Germinal center (tissue), 1 donor: ENCODE measurements at regions not wholly inside any gene's neighbourhood (a gene's known extent, or its start where the extent isn't known, plus 50 kb on each side); places are given as distances from the start of the nearest gene placed in this dataset.
"Not testable (repeated sequence)": the region's sequence is repeated elsewhere in the genome, so short reads cannot be mapped to it uniquely, and the experiment has no call there.

Source experiments
- DNase-seq: peaks from one replicate; pipeline ENCODE4 v3.0.0; 2012; ENCODE audit warnings: mixed read lengths, low spot score

GRCh38 chr6:4354181-4354580 is 218.8 kb upstream of the ECI2 start:
- no peak for DNase-seq

GRCh38 chr6:4352731-4353130 is 217.4 kb upstream of the ECI2 start:
- no peak for DNase-seq

DNA sequence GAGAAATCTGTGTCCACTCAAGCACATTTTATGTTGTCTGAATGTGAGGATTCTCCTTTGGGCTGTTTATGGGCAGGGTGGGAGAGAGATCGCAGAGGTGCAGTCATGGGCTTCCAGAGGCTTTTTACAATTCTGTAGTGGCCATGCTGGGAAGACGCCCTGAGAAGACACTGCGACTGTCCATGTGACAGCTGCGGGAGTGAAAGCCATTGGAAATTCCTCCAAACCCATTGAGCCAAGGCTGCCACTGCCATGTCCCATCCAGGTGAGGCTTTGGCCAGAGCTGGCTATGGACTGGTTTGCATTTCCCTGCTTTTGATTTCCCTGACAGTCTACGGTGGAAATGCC is 216.9 kb upstream of the ECI2 start:
- no peak for DNase-seq

DNA sequence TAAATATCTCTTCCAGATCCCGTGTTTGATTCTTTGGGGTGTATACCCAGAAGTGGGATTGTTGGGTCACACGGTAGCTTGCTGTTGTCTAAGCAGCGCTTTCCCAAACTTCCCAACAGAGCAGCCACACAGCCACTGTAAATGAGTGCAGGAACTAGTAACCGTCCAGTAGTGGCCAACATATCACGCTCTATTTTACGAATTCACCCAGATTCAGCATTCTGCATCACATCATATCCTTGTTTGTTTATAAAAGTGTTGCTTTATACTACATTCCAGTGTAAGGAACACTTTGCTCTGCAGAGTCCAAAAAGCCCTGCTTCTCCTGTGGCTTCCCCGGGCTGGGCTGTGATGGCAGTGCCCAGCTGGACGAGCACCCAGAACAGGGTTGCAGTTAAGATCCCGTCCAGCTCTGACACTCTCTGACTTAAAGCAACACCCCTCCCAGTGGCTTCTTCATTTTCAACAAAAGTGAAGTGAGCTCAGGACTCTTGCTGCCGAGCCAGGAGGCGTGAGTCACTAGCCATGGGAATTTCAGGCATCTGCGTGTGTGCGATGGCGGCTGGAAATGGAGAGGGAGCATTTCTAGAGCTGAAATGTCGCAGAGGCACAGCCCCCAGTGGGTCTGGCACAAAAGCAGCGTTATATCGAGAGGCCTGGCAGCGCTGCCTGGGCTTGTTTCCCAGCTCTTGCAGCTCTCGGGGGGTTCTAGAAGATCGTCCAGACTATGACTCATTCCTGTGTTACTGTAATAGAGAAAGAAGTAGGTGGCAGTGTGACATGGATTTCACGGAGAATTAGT is 216.3 kb upstream of the ECI2 start:
- no peak for DNase-seq

DNA sequence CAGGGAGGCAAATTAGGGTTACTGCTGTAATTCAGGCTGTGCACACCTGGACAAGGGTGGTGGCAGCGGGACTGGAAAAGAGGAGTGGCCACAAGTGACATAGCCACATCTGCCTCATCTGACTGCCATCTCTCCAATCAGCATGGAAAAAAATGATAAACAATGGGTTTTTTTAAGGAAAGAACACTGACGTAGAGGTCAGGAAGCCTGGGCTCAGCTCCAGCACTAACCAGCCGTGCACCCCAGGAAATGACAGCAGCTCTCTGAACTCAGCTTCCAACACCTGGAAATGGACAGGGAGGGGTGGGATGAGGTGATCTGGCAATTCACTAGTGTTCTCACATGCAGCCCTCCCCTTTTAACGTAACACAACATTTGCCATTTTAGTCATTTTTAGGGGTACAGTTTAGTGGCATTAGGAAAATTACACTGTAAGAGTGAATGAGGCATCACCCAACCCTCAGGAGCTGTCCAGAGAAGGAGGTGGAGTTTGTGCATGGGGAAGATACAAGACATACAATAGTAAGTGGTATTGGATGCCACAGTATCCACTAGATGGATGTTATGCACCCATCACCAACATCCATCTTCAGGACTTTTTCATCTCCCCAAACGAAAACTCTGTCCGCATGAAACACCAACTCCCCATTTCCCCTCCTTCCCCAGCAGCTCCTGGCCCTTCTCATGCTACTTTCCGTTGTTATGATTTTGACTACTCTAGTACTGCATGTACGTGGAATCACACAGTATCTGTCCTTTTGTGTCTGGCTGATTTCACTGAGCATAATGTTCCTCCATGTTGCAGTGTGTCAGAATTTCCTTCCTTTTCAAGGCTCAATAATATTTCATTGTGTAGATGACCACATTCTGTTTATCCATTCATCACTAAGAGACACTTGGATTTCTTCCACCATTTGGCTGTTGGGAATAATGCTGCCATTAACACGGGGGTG is 215.5 kb upstream of the ECI2 start:
- no peak for DNase-seq

DNA sequence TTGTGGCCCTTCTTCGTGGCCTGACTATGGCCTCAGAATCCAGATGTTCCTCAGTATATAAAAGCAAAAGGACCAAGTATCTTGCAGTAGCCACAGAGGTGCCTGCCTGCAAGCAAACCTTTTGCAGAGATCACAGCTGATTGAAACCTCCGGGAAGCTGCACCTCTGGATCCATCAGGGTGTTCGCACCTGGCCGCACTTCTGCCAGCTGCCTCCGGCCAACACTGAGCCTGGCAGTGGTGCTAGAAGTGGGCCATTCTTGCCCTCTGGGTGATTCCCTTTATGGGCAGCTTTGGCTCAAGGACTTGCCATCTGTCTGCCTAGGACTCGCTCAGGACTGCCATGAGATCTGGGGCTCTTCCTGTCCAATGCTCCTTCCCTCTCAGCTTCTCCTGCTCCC is 214.6 kb upstream of the ECI2 start:
- DNase-seq = no peak

DNA sequence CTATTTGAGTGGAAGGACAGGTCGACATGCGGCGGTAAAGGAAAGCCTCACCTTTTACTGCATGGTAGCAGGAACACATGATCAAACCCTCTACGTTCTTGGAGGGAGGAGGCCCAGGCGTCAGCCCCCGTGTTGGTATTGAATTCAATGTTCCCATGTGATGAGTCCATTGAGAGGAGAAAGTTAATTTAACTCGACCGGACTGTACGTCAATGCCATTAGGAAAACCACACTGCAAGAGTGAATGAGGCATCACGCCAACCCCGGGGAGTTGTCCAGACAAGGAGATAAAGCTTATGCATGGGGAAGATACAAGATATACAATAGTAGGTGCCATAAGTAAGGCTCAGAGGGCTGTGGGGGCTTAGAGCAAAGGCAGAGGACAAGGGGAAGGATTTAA is 213.9 kb upstream of the ECI2 start:
- DNase-seq = no peak

DNA sequence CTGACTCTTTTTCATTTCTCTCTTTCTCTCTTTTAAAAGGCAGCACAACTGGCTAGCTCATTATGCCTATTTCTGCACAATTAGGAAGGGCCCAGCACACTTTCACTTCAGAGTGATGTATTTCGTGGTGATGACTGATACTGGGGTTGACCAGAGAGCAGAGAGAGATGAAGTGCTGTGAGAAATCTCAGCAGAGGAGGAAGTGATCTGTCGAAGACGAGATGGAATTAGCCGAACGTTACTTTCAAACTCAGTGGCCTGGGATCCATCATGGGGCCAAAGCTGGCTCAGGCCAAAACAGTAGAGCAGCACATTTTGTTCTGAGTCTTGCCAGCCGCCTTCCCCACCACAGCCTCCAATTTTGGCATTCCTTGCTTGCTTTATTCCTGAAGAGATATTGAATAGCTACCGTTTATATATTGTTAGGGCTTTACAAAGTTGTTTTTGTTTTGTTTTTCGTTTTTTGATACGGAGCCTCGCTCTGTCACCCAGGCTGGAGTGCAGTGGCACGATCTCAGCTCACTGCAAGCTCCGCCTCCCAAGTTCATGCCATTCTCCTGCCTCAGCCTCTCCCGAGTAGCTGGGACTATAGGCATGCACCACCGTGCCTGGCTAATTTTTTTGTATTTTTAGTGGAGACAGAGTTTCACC is 213.2 kb upstream of the ECI2 start:
- no peak for DNase-seq

DNA sequence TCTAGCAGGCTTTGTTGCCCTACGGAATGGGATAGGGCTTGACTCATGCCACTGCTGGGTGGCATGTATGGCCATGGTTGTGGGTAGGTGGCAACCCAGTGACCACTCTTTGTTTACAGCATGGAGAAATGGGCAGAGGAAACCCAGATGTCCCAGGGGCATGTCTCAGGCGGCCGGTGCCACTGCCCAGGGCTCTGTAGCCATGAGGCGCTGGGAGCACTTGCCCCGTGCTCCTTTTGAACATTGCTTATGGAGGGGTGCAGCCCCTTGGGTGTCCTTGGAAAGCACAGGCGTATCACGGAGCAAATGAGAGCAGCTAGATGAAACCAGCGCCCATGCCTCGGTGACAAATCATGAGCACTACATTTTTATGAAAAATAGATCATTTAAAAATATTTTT is 212.5 kb upstream of the ECI2 start:
- DNase-seq = no peak

GRCh38 chr6:4346659-4347333 is 211.4 kb upstream of the ECI2 start:
- no peak for DNase-seq

- no peak for DNase-seq
Measured at GRCh38 chr6:4345543-4345942, 210.2 kb upstream of the ECI2 start.

GRCh38 chr6:4344317-4344899 is 209.0 kb upstream of the ECI2 start:
- no peak for DNase-seq

DNA sequence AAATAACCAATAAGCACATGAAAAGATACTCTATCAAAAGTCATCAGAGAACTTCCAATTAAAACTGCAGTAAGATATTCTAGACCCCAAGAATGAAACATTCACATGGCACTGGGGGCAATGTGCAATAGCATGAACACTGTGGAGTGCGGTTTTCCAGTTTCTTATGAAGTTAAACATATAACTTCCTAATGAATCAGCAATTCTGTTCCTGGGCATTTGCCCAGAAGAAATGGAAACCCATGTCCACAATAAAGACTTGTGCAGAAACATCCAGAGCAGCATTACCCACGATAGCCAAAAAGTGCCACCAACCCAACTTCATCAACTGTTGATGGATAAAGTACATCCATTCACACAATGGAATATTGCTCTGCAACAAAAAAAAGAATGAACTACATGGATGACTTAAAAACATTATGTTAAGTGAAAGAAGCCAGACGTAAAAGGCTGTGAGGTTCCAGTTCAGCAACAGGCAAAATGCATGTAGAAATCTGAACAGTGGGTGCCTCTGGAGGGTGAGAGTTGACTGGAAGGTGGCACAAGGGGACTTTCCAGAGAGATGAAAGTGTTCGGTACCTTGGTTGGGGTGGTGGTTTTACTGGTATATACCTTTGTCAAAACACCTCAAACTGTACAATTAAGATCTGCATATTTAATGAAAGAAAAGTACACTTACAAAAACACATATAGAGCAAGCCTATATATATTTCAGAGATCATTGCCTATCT is 207.2 kb upstream of the ECI2 start:
- DNase-seq = no peak

DNA sequence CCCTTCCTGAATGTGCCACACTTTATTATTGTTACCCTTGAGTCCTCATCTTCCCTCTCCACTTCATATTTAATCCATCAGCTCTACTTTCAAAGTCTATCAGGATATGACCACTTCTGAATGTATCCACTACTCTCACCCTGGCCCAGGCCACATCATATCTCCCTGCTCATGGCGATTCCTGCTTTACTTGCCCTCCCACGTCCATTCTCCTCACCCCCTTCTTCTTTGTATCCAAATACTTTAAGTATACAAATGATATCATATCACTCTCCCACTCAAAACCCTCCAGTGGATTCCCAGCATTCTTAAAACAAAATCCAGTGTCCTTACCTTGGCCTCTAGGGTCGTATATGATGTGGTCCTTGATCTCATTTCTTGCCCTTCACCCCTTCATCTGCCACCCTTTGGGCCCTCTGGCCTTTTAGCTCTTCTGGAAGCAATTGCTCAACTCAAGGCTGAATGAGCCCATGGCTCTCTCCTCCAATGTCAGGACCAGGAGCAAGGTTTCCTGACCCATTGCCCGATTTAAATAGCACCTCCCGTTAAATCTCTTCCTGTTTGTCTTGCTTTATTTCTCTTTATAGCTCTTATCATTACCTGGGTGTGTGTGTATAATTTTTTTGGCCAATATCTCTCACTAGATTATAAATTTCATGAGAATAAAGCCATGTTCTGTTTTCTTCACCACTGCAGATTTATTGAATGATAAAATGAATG is 205.9 kb upstream of the ECI2 start:
- no peak for DNase-seq

DNA sequence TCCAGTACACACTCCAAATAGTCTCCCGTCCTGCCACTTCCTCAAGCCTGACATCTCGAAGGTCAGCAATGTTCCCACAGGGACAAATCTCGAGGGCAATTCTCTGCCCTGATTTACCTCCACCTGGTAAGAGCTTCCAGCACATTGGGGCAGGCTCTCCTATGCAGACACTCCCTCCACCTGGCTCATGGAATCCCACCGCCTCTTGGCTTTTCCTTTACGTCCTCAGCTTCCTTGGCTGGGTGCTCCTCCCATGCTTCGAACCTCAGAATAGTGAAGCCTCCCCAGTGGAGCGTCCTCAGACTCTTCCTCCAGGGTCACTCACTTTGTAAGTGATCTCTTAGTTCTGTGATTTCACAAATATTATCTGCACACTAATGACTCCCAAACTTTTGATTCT is 205.2 kb upstream of the ECI2 start:
- no peak for DNase-seq

GRCh38 chr6:4338884-4339283 is 203.5 kb upstream of the ECI2 start:
- no peak for DNase-seq

DNA sequence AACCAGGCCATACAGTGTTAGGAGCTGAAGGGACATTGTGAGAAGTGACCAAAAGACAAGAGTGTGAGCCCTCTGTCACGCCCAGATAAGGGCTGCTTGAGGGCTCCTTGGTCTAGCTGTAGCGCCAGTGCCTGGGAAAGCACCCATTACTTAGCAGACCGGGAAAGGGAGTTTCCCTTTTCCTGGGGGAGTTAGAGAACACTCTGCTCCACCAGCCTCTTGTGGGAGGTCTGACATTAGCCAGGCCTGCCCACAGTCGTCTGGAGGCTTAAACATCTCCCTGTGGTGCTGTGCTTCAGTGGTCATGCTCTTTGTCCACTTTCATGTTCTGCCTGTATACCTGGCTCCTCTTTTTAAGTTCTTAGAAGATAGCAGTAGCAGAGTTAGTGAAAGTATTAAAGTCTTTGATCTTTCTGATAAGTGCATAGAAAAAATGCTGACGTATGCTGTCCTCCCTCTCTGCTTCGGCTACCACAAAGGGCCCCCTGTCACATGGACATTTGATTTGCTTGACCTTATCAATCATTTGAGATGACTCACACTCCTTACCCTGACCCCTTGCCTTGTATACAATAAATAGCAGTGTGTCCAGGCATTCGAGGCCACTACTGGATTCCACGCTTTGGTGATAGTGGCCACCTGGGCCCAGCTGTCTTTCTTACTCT is 201.5 kb upstream of the ECI2 start:
- DNase-seq = no peak

DNA sequence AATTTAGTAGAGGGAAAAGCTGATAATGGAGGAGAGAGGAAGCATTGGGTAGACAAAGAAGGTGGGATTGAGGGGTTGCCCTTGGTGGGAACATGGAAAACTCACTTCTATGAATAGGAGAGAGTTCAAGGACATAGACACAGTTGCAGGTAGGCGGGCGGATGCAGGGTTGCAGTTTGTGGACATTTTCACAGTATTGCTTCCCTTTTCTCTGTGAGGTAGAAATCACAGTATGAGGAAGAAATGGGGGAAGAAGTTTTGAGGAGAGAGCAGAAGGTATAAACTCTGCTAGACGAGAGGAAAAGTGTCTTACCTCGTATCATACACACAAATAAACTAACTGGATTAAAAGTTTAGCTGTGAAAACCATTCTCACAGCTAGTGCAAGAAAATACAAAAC is 200.7 kb upstream of the ECI2 start:
- no peak for DNase-seq

DNA sequence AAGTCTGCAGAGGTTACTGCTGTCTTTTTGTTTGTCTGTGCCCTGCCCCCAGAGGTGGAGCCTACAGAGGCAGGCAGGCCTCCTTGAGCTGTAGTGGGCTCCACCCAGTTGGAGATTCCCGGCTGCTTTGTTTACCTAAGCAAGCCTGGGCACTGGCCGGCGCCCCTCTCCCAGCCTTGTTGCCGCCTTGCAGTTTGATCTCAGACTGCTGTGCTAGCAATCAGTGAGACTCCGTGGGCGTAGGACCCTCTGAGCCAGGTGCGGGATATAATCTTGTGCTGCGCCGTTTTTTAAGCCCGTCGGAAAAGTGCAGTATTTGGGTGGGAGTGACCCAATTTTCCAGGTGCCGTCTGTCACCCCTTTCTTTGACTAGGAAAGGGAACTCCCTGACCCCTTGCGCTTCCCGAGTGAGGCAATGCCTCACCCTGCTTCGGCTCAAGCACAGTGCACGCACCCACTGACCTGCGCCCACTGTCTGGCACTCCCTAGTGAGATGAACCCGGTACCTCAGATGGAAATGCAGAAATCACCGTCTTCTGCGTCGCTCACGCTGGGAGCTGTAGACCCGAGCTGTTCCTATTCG is 198.9 kb upstream of the ECI2 start:
- not testable (repeated sequence) for DNase-seq

DNA sequence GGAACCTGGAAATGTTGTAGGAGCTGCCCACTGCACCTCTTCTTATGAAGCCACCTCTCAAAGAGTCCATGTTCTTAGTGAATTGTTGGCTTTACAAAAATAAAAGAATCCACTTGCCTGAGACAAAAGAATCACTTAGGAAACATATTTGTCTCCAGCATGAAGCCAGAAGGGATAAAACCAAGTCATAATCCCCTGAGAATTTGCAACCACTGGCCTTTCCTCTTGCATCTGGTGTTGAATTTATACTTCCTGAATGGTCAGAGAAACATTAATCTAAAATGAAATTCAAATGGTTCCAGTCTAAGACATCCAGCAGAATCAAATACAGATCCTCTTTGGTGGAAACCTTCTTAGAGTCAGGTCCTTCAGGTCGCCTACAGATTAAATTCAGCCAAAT is 192.5 kb upstream of the ECI2 start:
- no peak for DNase-seq
